ENCODE measurements at regions not wholly inside any gene's neighbourhood (a gene's known extent, or its start where the extent isn't known, plus 50 kb on each side); places are given as distances from the start of the nearest gene placed in this dataset.

DNA sequence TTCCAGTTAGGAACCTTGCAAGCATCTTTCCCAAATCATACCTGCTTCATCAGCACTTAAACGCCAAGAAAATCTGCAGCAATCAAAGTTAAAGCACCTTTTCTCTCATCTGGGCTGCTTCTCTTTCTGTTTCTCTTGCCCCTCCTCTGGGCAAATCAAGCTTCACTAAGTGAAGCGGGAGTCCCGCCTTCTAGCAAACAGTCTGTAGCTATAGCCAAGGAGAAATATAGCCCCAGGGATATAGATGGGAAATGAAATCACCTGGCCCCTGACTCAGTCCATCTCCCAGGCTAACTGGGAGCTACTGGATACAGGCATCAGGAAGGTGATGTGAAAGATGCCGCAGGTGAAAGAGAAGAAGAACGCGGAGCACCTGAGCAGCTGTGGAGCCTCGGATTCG, 481.9 kb downstream of the C6orf118 start:
- Histone ChIP-seq H3K9me3 (ENCODE audit: control insufficient read depth, insufficient read depth, low read length) (no peaks in the 10 kb centered on the region), H3K27ac (ENCODE audit: low read depth, low read length) (no peak overlapping the region), H3K4me3 (ENCODE audit: low read depth, low read length) (no peak overlapping the region), H3K36me3 (ENCODE audit: control insufficient read depth, insufficient read depth, low read length) (no peaks in the 10 kb centered on the region), H3K9ac (ENCODE audit: low read depth, low read length) (no peak overlapping the region), H3K4me1 (ENCODE audit: control insufficient read depth, insufficient read depth, low read length) (no peaks in the 10 kb centered on the region), H3K27me3 (ENCODE audit: control insufficient read depth, insufficient read depth, low read length) (no peaks in the 10 kb centered on the region)

DNA sequence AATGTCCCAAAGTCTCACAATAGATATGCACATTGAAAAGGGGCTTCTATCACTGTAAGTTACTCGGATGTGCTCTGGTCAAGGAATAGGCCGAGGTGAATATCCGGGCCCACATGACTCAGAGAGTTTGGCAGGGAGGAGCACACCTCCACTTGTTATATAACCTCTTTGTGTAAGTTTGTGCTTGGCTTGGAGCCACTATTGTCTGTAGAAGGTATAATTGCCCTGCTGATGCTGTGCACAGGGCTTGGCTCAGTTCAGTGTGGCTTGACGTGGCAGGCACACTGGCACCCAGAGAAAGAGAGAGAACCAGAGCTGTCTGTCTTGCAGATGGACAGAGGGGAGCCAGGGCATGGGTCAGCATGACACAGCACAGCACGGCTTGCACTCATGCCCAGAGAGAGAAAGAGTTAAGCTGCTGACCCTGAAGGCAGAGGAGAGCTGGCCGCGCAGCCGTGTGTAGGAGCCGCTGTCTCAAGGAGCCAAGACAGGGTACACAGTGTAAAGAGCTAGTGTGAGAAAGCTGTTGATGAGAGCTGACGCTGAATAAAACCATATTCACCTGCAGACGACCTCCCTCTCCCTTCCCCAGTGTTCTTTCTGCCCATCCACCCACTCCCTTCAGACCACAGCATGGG, 482.5 kb downstream of the C6orf118 start:
- no peak overlapping the region for H3K4me3 ChIP-seq (ENCODE audit: low read depth, low read length)
- H3K9ac ChIP-seq (ENCODE audit: low read depth, low read length): no peak overlapping the region
- H3K27ac ChIP-seq (ENCODE audit: low read depth, low read length): no peak overlapping the region
- H3K4me1 ChIP-seq (ENCODE audit: control insufficient read depth, insufficient read depth, low read length): no peaks in the 10 kb centered on the region
- H3K27me3 ChIP-seq (ENCODE audit: control insufficient read depth, insufficient read depth, low read length): no peaks in the 10 kb centered on the region
- no peaks in the 10 kb centered on the region for H3K36me3 ChIP-seq (ENCODE audit: control insufficient read depth, insufficient read depth, low read length)
- H3K9me3 ChIP-seq (ENCODE audit: control insufficient read depth, insufficient read depth, low read length): no peaks in the 10 kb centered on the region

DNA sequence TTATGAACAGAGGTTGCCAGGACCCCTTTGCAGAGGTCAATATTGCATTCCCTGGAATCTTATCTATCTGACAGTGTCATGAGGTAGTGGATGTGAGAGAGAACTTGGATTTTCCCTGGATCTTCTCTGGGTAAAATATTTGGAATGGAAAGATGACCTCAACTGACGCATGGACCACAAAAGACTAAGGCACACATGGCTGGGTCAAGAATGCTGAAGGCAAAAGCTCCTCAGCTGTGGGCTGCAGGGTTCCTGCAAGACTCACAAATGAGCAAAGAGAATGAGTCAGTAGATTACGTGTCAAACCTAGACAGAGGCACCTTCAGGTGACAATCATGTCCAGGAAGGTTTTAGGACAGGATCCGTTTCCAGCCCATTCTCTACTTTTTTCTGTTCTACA, 484.0 kb downstream of the C6orf118 start:
- no peaks in the 10 kb centered on the region for H3K36me3 ChIP-seq (ENCODE audit: control insufficient read depth, insufficient read depth, low read length)
- no peaks in the 10 kb centered on the region for H3K27me3 ChIP-seq (ENCODE audit: control insufficient read depth, insufficient read depth, low read length)
- no peaks in the 10 kb centered on the region for H3K4me1 ChIP-seq (ENCODE audit: control insufficient read depth, insufficient read depth, low read length)
- H3K4me3 ChIP-seq (ENCODE audit: low read depth, low read length): no peak overlapping the region
- H3K9me3 ChIP-seq (ENCODE audit: control insufficient read depth, insufficient read depth, low read length): no peaks in the 10 kb centered on the region
- H3K9ac ChIP-seq (ENCODE audit: low read depth, low read length): no peak overlapping the region
- no peak overlapping the region for H3K27ac ChIP-seq (ENCODE audit: low read depth, low read length)

DNA sequence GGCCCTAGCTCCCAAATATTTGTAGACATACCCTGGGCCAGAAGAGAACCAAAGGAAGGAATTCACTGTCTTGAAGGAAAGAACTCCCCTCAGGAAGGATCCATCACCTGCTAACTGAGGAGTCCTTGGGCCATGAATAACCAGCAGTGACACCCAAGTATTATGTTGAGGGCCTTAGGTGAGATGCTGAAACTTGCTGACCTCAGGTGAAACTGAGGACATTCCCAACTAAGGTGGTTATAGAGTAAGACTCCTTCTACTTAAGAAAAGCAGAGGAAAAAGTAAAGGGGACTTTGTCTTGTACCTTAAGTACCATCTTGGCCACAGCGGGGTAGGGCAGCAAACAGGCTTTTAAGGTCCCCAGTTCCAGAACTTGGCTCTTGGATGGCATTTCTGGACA, 491.7 kb downstream of the C6orf118 start:
- H3K9me3 ChIP-seq (ENCODE audit: control insufficient read depth, insufficient read depth, low read length): peaks cover 16% of the 10 kb centered on the region; the same call in 1 of the 2 replicates
- H3K36me3 ChIP-seq (ENCODE audit: control insufficient read depth, insufficient read depth, low read length): no peaks in the 10 kb centered on the region
- no peak overlapping the region for H3K4me3 ChIP-seq (ENCODE audit: low read depth, low read length)
- H3K4me1 ChIP-seq (ENCODE audit: control insufficient read depth, insufficient read depth, low read length): no peaks in the 10 kb centered on the region
- no peaks in the 10 kb centered on the region for H3K27me3 ChIP-seq (ENCODE audit: control insufficient read depth, insufficient read depth, low read length)
- no peak overlapping the region for H3K9ac ChIP-seq (ENCODE audit: low read depth, low read length)
- H3K27ac ChIP-seq (ENCODE audit: low read depth, low read length): no peak overlapping the region

DNA sequence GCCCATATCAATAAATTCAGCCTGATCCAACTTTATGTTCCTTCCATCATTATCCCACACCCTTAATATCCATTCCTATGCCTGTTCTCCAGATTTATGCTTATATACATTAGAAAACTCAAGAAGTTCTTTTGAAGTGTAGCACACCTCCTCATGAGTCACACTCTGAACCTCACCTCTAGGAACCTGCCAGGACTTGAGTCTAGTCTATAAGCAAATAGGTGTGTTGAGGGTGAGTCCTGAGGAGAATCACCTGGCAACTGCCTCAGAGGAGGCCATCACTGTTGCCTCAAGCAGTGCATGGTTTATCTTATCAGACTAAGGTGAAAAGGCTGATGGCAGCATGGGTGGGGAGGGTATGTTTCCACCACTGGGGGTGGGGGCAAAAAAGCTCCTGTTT, 496.7 kb downstream of the C6orf118 start:
- H3K4me1 ChIP-seq (ENCODE audit: control insufficient read depth, insufficient read depth, low read length): no peaks in the 10 kb centered on the region
- H3K36me3 ChIP-seq (ENCODE audit: control insufficient read depth, insufficient read depth, low read length): no peaks in the 10 kb centered on the region
- H3K9me3 ChIP-seq (ENCODE audit: control insufficient read depth, insufficient read depth, low read length): peaks cover 38% of the 10 kb centered on the region
- H3K27ac ChIP-seq (ENCODE audit: low read depth, low read length): no peak overlapping the region
- H3K27me3 ChIP-seq (ENCODE audit: control insufficient read depth, insufficient read depth, low read length): no peaks in the 10 kb centered on the region
- no peak overlapping the region for H3K9ac ChIP-seq (ENCODE audit: low read depth, low read length)
- H3K4me3 ChIP-seq (ENCODE audit: low read depth, low read length): no peak overlapping the region

DNA sequence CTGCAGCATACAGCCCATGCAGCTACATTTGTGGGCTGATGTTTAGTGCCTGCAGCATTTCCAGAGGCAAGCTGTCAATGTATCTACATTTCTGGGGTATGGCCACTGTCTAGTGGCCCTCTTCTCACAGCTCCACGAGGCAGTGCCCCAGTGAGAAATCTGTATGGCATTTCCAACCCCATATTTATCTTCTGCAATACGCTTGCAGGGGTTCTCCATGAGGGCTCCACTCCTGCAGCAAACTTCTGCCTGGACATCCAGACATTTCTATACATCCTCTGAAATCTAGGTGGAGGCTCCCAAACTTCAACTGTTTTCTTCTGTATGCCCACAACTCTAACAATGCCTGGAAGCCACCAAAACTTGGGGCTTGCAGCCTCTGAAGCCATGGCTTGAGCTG, 502.3 kb downstream of the C6orf118 start:
- Histone ChIP-seq H3K9ac (ENCODE audit: low read depth, low read length) (no peak overlapping the region), H3K27me3 (ENCODE audit: control insufficient read depth, insufficient read depth, low read length) (no peaks in the 10 kb centered on the region), H3K36me3 (ENCODE audit: control insufficient read depth, insufficient read depth, low read length) (no peaks in the 10 kb centered on the region), H3K4me1 (ENCODE audit: control insufficient read depth, insufficient read depth, low read length) (no peaks in the 10 kb centered on the region), H3K9me3 (ENCODE audit: control insufficient read depth, insufficient read depth, low read length) (peaks cover 43% of the 10 kb centered on the region), H3K4me3 (ENCODE audit: low read depth, low read length) (no peak overlapping the region), H3K27ac (ENCODE audit: low read depth, low read length) (no peak overlapping the region)

DNA sequence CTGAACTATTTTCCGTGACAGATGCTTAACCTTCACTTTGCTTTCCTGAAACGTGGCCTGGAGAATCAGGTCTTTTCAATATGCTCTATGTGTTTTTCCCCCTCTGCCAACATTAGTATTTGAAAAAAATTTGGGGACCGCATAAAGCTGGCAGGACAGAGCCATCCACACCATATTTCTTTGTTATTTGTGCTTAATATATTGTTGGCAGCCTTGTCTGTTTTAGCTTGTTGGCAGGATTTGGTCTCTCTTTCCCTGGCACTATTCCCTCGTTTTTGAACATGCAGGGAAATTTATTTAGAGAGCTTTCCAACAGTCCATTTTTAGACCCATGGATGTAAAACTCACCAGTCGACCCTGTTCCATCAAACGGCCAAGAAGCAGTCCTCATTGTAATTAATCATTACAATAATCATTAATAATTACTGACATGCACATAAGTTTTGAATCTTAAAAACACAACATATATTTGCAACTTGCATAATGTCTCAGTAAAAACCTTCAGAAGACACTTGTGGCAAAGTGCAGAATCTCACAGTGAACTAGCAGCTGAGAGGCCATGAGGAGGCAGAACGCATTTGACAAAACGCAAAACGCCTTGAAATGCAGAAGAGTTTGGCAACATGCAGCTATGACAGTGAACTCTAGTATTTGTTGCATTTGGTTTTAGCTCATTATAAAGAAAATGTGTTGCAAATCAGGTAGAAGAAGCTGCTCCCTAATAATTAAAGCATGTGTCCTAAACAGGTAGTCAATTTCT, 514.2 kb downstream of the C6orf118 start:
- H3K27ac ChIP-seq (ENCODE audit: low read depth, low read length): no peak overlapping the region
- no peak overlapping the region for H3K9ac ChIP-seq (ENCODE audit: low read depth, low read length)
- no peaks in the 10 kb centered on the region for H3K4me1 ChIP-seq (ENCODE audit: control insufficient read depth, insufficient read depth, low read length)
- H3K27me3 ChIP-seq (ENCODE audit: control insufficient read depth, insufficient read depth, low read length): no peaks in the 10 kb centered on the region
- no peak overlapping the region for H3K4me3 ChIP-seq (ENCODE audit: low read depth, low read length)
- no peaks in the 10 kb centered on the region for H3K36me3 ChIP-seq (ENCODE audit: control insufficient read depth, insufficient read depth, low read length)
- H3K9me3 ChIP-seq (ENCODE audit: control insufficient read depth, insufficient read depth, low read length): no peaks in the 10 kb centered on the region

DNA sequence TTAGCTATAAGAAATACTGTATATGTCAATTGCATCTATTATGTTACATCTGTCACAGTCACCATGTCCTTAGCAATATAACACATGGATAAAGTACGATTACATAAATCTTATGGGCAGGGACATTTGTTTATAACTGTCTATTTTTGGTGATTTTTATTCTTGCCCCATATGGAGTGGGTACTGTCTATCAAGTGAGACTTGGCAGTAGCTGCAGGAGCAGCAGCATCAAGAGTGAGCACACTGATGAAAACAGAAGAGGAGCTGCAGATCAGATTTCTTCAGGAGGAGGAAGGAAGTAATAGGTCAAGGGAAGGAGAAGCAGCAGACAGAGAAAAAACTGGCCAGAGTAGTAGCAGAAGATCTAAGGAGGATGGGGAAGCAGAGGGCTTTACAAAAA, 516.7 kb downstream of the C6orf118 start:
- Histone ChIP-seq H3K27ac (ENCODE audit: low read depth, low read length) (no peak overlapping the region), H3K9me3 (ENCODE audit: control insufficient read depth, insufficient read depth, low read length) (no peaks in the 10 kb centered on the region), H3K27me3 (ENCODE audit: control insufficient read depth, insufficient read depth, low read length) (no peaks in the 10 kb centered on the region), H3K36me3 (ENCODE audit: control insufficient read depth, insufficient read depth, low read length) (no peaks in the 10 kb centered on the region), H3K4me3 (ENCODE audit: low read depth, low read length) (no peak overlapping the region), H3K9ac (ENCODE audit: low read depth, low read length) (no peak overlapping the region), H3K4me1 (ENCODE audit: control insufficient read depth, insufficient read depth, low read length) (no peaks in the 10 kb centered on the region)

DNA sequence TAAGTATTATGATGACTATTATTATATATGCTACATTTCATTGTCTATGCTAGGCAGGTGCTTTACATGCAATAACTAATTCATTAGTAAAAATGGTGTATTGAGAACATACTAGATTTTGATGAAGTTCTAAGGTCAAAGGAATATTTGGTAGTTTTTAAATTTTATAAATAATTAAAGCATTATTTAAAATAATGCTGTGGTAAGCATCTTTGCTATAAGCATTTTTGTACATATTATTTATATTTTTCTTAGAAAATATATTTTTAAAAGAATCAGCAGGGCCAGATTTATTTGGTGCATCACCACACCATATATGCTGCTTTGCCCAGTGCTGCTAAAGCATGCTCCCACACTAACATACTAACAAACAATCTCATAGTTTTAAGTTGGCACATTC, 517.9 kb downstream of the C6orf118 start:
- H3K9ac ChIP-seq (ENCODE audit: low read depth, low read length): no peak overlapping the region
- no peaks in the 10 kb centered on the region for H3K36me3 ChIP-seq (ENCODE audit: control insufficient read depth, insufficient read depth, low read length)
- no peak overlapping the region for H3K4me3 ChIP-seq (ENCODE audit: low read depth, low read length)
- no peaks in the 10 kb centered on the region for H3K27me3 ChIP-seq (ENCODE audit: control insufficient read depth, insufficient read depth, low read length)
- H3K4me1 ChIP-seq (ENCODE audit: control insufficient read depth, insufficient read depth, low read length): no peaks in the 10 kb centered on the region
- H3K27ac ChIP-seq (ENCODE audit: low read depth, low read length): no peak overlapping the region
- no peaks in the 10 kb centered on the region for H3K9me3 ChIP-seq (ENCODE audit: control insufficient read depth, insufficient read depth, low read length)

DNA sequence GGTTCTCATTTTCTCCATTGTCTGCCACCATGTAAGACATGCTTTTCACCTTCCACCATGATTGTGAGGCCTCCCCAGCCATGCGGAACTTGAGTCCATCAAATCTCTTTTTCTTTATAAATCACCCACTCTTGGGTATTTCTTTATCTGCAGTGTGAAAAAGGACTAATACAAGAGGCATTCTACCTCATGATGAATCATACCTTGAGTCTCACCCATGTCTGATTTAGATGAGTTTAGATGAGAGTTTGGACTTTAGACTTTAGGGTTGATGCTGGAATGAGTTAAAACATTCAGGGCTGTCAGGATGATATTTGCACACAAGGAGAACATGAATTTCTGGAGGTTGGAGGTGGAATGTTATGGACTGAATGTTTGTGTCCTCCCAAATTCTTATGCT, 545.6 kb downstream of the C6orf118 start:
- no peaks in the 10 kb centered on the region for H3K27me3 ChIP-seq (ENCODE audit: control insufficient read depth, insufficient read depth, low read length)
- H3K4me3 ChIP-seq (ENCODE audit: low read depth, low read length): no peak overlapping the region
- H3K9me3 ChIP-seq (ENCODE audit: control insufficient read depth, insufficient read depth, low read length): no peaks in the 10 kb centered on the region
- no peak overlapping the region for H3K27ac ChIP-seq (ENCODE audit: low read depth, low read length)
- H3K36me3 ChIP-seq (ENCODE audit: control insufficient read depth, insufficient read depth, low read length): no peaks in the 10 kb centered on the region
- no peaks in the 10 kb centered on the region for H3K4me1 ChIP-seq (ENCODE audit: control insufficient read depth, insufficient read depth, low read length)
- H3K9ac ChIP-seq (ENCODE audit: low read depth, low read length): no peak overlapping the region

DNA sequence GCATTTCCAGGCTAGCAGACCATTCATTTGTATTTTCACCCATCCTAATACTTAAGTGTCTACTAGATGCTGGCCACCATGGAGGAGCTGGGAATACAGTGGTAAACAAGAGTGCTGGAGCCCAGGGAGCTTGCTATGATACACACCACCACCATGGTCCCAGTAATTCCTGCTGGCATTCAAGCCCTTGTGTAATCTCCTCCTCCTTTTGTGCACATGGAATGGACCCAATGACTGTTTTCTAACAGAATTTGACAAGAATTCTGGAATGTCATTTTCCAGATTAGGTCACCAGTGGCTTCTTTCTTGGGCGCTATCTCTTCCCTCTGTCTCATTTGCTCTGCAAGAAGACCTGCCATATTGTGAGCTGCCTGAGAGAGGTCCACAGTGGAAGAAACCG, 552.0 kb downstream of the C6orf118 start:
- Histone ChIP-seq H3K27ac (ENCODE audit: low read depth, low read length) (no peak overlapping the region), H3K9ac (ENCODE audit: low read depth, low read length) (no peak overlapping the region), H3K9me3 (ENCODE audit: control insufficient read depth, insufficient read depth, low read length) (no peaks in the 10 kb centered on the region), H3K4me3 (ENCODE audit: low read depth, low read length) (no peak overlapping the region), H3K27me3 (ENCODE audit: control insufficient read depth, insufficient read depth, low read length) (no peaks in the 10 kb centered on the region), H3K4me1 (ENCODE audit: control insufficient read depth, insufficient read depth, low read length) (0 out of 2 replicates have a peak, but pooled peaks cover 6% of the 10 kb centered on the region), H3K36me3 (ENCODE audit: control insufficient read depth, insufficient read depth, low read length) (no peaks in the 10 kb centered on the region)

All from HUES48 (cell line).